ENCODE measurements at regions not wholly inside any gene's neighbourhood (a gene's known extent, or its start where the extent isn't known, plus 50 kb on each side); places are given as distances from the start of the nearest gene placed in this dataset.

GRCh38 chr2:35946478-35946877 lies 409.1 kb upstream of the CRIM1 start:
- no peak for TF ChIP-seq POLR2A (IDR thresholded peaks at IDR 0.05; ENCODE audit: low read depth, low read length)
- no peak for TF ChIP-seq TAF1 (IDR thresholded peaks at IDR 0.05; ENCODE audit: borderline replicate concordance, low read depth, low read length)
- TF ChIP-seq POLR2AphosphoS5 (IDR thresholded peaks at IDR 0.05; ENCODE audit: low read depth, low read length) = no peak
